ENCODE measurements at regions not wholly inside any gene's neighbourhood (a gene's known extent, or its start where the extent isn't known, plus 50 kb on each side); places are given as distances from the start of the nearest gene placed in this dataset.
"Not testable (repeated sequence)": the region's sequence is repeated elsewhere in the genome, so short reads cannot be mapped to it uniquely, and the experiment has no call there.

DNA sequence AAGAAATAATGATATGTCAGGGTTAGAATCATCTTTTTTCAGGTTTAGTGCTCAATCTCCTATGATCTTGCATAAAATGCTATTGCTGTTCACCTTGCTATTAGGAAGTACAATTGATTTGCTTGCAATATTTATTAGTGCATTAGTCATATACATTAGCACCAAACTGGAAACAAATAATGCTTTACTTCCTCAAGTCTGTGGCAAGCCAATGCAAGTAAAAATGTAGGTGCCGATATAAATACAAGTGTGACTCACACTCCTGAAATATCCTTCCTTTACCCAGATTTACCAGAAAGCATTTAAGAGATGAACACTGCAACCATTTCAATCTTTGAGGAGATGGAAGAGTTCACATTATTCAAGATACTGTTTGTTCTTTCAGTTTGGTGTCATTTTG, 1487.7 kb upstream of the ADGRL3 start:
- 32 to 47% methylated on average over 1 of the region's 1 CpG for WGBS, 2 donors
- no peaks in the 10 kb centered on the region for H3K27me3 ChIP-seq

DNA sequence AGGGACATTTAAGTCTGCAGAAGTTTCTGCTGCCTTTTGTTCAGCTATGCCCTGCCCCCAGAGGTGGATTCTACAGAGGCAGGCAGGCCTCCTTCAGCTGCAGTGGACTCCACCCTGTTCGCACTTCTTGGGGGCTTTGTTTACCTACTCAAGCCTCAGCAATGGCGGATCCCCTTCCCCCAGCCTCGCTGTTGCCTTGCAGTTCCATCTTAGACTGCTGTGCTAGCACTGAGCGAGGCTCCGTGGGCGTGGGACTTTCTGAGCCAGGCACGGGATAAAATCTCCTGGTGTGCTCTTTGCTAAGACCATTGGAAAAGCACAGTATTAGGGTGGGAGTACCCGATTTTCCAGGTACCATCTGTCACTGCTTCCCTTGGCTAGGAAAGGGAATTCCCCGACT, 1475.8 kb upstream of the ADGRL3 start:
- H3K9me3 ChIP-seq; H3K36me3 ChIP-seq; H3K4me3 ChIP-seq; H3K4me1 ChIP-seq; intact Hi-C loops (cut with DNase I); H3K27ac ChIP-seq; H3K27me3 ChIP-seq; DNase-seq: not testable (repeated sequence)
- 74 to 85% methylated on average over 7 to 9 of the region's 9 CpGs for WGBS, 2 donors

More for the DNA sequence above, 1487.7 kb upstream of the ADGRL3 start:
- intact Hi-C loops (cut with DNase I), result no loop called here
- H3K27ac ChIP-seq, result no peak overlapping the region
- no peaks in the 10 kb centered on the region for H3K4me1 ChIP-seq
- H3K36me3 ChIP-seq, result no peaks in the 10 kb centered on the region
- H3K9me3 ChIP-seq, result no peaks in the 10 kb centered on the region
- H3K4me3 ChIP-seq, result no peak overlapping the region
- no peak for DNase-seq
- TF ChIP-seq, protein P1, sequence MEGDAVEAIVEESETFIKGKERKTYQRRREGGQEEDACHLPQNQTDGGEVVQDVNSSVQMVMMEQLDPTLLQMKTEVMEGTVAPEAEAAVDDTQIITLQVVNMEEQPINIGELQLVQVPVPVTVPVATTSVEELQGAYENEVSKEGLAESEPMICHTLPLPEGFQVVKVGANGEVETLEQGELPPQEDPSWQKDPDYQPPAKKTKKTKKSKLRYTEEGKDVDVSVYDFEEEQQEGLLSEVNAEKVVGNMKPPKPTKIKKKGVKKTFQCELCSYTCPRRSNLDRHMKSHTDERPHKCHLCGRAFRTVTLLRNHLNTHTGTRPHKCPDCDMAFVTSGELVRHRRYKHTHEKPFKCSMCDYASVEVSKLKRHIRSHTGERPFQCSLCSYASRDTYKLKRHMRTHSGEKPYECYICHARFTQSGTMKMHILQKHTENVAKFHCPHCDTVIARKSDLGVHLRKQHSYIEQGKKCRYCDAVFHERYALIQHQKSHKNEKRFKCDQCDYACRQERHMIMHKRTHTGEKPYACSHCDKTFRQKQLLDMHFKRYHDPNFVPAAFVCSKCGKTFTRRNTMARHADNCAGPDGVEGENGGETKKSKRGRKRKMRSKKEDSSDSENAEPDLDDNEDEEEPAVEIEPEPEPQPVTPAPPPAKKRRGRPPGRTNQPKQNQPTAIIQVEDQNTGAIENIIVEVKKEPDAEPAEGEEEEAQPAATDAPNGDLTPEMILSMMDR (IDR thresholded peaks at IDR 0.05), result no peak

DNA sequence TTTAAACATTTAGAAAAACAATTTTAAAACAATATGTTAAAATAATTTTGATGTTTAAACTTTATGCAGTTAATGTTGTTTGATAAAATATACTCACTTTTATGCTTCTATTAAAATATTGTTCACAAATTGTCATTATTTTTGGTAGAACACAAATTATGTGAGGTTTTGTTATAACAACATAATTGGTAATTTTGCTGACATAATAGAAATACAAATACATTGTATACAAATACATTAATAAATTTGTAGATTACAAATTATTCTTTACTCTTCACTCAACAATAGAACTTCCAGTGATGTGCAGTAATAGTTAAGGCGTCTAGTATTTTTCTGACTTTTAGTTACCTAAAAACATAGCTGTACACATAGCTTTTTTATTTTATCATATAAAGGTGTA, 1472.4 kb upstream of the ADGRL3 start:
- no peaks in the 10 kb centered on the region for H3K27me3 ChIP-seq
- WGBS, 2 donors, result 74 to 91% methylated on average over 1 of the region's 1 CpG
- H3K27ac ChIP-seq, result no peak overlapping the region
- no peaks in the 10 kb centered on the region for H3K36me3 ChIP-seq
- peaks cover 0 to 5% (median 4%) of the 10 kb centered on the region in 3 donors for H3K9me3 ChIP-seq
- H3K4me3 ChIP-seq, result no peak overlapping the region
- TF ChIP-seq, protein P1 (IDR thresholded peaks at IDR 0.05), result no peak
- no peak for TF ChIP-seq POLR2A (IDR thresholded peaks at IDR 0.05)
- no peaks in the 10 kb centered on the region for H3K4me1 ChIP-seq
- intact Hi-C loops (cut with DNase I), result no loop called here
- no peak for DNase-seq

DNA sequence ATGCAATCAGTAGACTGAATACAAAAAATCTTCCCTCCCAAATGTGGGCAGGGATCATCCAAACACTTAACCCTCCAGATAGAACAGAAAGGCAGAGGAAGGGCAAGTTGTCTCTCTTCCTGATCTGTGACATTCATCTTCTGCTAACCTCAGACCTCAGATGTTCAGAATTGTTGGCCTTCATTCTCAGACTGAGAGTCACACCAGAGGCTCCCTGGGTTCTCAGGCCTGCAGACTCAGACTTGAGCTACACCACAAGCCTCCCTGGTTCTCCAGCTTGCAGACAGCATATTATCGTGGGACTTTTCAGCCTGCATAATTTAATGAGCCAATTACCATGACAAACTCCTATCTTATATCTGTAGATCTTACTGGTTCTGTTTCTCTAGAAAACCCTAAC, 1471.6 kb upstream of the ADGRL3 start:
- H3K9me3 ChIP-seq, result peaks cover 0 to 5% (median 4%) of the 10 kb centered on the region in 3 donors
- H3K4me1 ChIP-seq, result no peaks in the 10 kb centered on the region
- WGBS, 2 donors, result 68 to 69% methylated on average over 1 of the region's 1 CpG
- no peak overlapping the region for H3K27ac ChIP-seq
- no peak for DNase-seq
- no peak overlapping the region for H3K4me3 ChIP-seq
- H3K36me3 ChIP-seq, result no peaks in the 10 kb centered on the region
- no peaks in the 10 kb centered on the region for H3K27me3 ChIP-seq
- TF ChIP-seq, protein P1 (IDR thresholded peaks at IDR 0.05), result no peak
- no peak for TF ChIP-seq POLR2A (IDR thresholded peaks at IDR 0.05)
- intact Hi-C loops (cut with DNase I), result no loop called here

DNA sequence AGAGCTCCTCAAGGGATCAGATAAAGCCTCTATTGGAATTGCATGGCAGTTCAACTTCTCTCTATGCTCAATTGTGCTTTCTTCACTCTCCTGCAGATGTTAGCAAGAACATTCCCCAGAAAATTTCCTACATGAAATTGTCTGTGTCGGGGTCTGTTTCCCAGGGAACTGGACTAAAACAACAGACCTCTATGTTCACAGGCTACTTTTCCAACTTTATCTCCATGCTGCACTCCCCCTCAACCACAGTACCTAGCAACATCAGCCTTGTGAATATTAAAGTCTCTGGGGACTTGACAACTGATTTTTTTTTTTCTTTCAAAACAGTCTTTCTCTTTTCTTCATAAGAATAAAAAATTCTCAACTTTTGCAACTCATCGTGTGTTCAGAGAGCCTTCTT, 1470.8 kb upstream of the ADGRL3 start:
- intact Hi-C loops (cut with DNase I), result no loop called here
- no peaks in the 10 kb centered on the region for H3K27me3 ChIP-seq
- WGBS, 2 donors, result 66 to 76% methylated on average over 2 of the region's 2 CpGs

More for the DNA sequence above, 1470.8 kb upstream of the ADGRL3 start:
- peaks cover 0 to 3% (median 3%) of the 10 kb centered on the region in 3 donors for H3K9me3 ChIP-seq
- H3K4me1 ChIP-seq, result no peaks in the 10 kb centered on the region
- TF ChIP-seq, protein P1 (IDR thresholded peaks at IDR 0.05), result no peak
- no peak for TF ChIP-seq POLR2A (IDR thresholded peaks at IDR 0.05)
- H3K27ac ChIP-seq, result no peak overlapping the region
- no peak for DNase-seq
- no peaks in the 10 kb centered on the region for H3K36me3 ChIP-seq
- no peak overlapping the region for H3K4me3 ChIP-seq
